Lung (tissue), 11 donors: ENCODE measurements at regions not wholly inside any gene's neighbourhood (a gene's known extent, or its start where the extent isn't known, plus 50 kb on each side); places are given as distances from the start of the nearest gene placed in this dataset.

ENCODE experiments used
- ATAC-seq: fragments of 200-7000 bp; cut with Tn5 transposase; one replicate; pipeline ENCODE4 v1.9.1; 2020; ENCODE audit warnings: moderate number of reproducible peaks; ENCODE audit not compliant: insufficient read depth, low FRiP score
- DNase-seq, 3 donors: peaks; one replicate each; pipeline ENCODE4 v3.0.0-alpha.2; 2013 to 2017
- H3K27ac ChIP-seq, 2 donors: one replicate each; pipeline ENCODE4 v1.5.1; 2013; ENCODE audit warnings: mild to moderate bottlenecking in 2 of 2, moderate library complexity in 2 of 2, control low read depth in 1 of 2, inconsistent platforms in 1 of 2, low read depth in 1 of 2, low read length in 1 of 2
- H3K27me3 ChIP-seq, 3 donors: one replicate each; pipeline ENCODE4 v1.5.1; 2013; ENCODE audit warnings: low read length in 2 of 3; ENCODE audit not compliant: control insufficient read depth in 3 of 3, insufficient read depth in 3 of 3
- H3K36me3 ChIP-seq, 4 donors: one replicate each; pipeline ENCODE4 v1.5.1; 2013; ENCODE audit warnings: low read length in 4 of 4, mild to moderate bottlenecking in 1 of 4, moderate library complexity in 1 of 4; ENCODE audit not compliant: control insufficient read depth in 4 of 4, insufficient read depth in 4 of 4
- H3K4me1 ChIP-seq, 5 donors: one replicate each; pipeline ENCODE4 v1.5.1; 2013; ENCODE audit warnings: low read length in 5 of 5, mild to moderate bottlenecking in 2 of 5, moderate library complexity in 1 of 5; ENCODE audit not compliant: control insufficient read depth in 5 of 5, insufficient read depth in 5 of 5
- H3K4me3 ChIP-seq: one replicate; pipeline ENCODE4 v1.5.1; 2013; ENCODE audit warnings: mild to moderate bottlenecking, control low read depth, moderate library complexity
- H3K9ac ChIP-seq, 2 donors: one replicate each; pipeline ENCODE4 v1.5.1; 2013; ENCODE audit warnings: low read length in 2 of 2, control low read depth in 1 of 2; ENCODE audit not compliant: insufficient read depth in 1 of 2
- H3K9me3 ChIP-seq, 4 donors: one replicate each; pipeline ENCODE4 v1.5.1; 2013; ENCODE audit warnings: low read length in 3 of 4, mild to moderate bottlenecking in 1 of 4, moderate library complexity in 1 of 4; ENCODE audit not compliant: control insufficient read depth in 4 of 4, insufficient read depth in 3 of 4
- CTCF ChIP-seq: IDR thresholded peaks from 2 replicates; pipeline ENCODE4 v1.5.1; 2012; ENCODE audit warnings: mild to moderate bottlenecking; ENCODE audit errors: control extremely low read depth, extremely low read depth
- WGBS, 2 donors: extraction: QIAGEN DNeasy Blood & Tissue Kit; methylation state at CpG; one replicate each; pipeline ENCODE4 v1.1.7; 2013; 5-methylcytosine and 5-hydroxymethylcytosine counted together
- donor health status: control.
- donor health status: control.
- donor health status: Bipolar disorder and iron deficiency.
- donor health status: healthy.
- donor health status: DM: yes; HTN: yes; CAD: no.

GRCh38 chr5:175230299-175230698 lies 213.7 kb downstream of the DRD1 start:
- Histone ChIP-seq H3K9ac (no peak overlapping the region), H3K9me3 (no peaks in the 10 kb centered on the region), H3K4me1 (no peaks in the 10 kb centered on the region), H3K36me3 (no peaks in the 10 kb centered on the region), H3K27ac (no peak overlapping the region), H3K4me3 (no peak overlapping the region), H3K27me3 (no peaks in the 10 kb centered on the region)
- DNase-seq (no peak), ATAC-seq (no peak)
- 67 to 74% methylated on average over 7 of the region's 7 CpGs for WGBS, 2 donors
- no peak for TF ChIP-seq CTCF

GRCh38 chr5:175226506-175226905 lies 217.5 kb downstream of the DRD1 start:
- no peak for TF ChIP-seq CTCF
- 81 to 93% methylated on average over 1 of the region's 1 CpG for WGBS, 2 donors
- Histone ChIP-seq H3K27ac (no peak overlapping the region), H3K4me1 (no peaks in the 10 kb centered on the region), H3K9ac (no peak overlapping the region), H3K9me3 (peaks cover 0 to 4% (median 0%) of the 10 kb centered on the region in 4 donors), H3K27me3 (no peaks in the 10 kb centered on the region), H3K36me3 (no peaks in the 10 kb centered on the region), H3K4me3 (no peak overlapping the region)
- DNase-seq, result no peak
- ATAC-seq, result no peak

- Histone ChIP-seq H3K4me1 (no peaks in the 10 kb centered on the region), H3K27me3 (no peaks in the 10 kb centered on the region), H3K9ac (no peak overlapping the region), H3K27ac (no peak overlapping the region), H3K9me3 (peaks cover 0 to 4% (median 0%) of the 10 kb centered on the region in 4 donors), H3K36me3 (no peaks in the 10 kb centered on the region), H3K4me3 (no peak overlapping the region)
- ATAC-seq (no peak), DNase-seq (no peak)
- WGBS, 2 donors, result 58 to 71% methylated on average over 7 of the region's 7 CpGs
- TF ChIP-seq CTCF, result no peak
These were observed 220.7 kb downstream of the DRD1 start for GRCh38 chr5:175223291-175223690.

GRCh38 chr5:175222621-175223020 lies 221.4 kb downstream of the DRD1 start:
- no peak for TF ChIP-seq CTCF
- ATAC-seq (no peak), DNase-seq (no peak)
- Histone ChIP-seq H3K27me3 (no peaks in the 10 kb centered on the region), H3K4me1 (no peaks in the 10 kb centered on the region), H3K9me3 (peaks cover 0 to 4% (median 0%) of the 10 kb centered on the region in 4 donors), H3K27ac (no peak overlapping the region), H3K9ac (no peak overlapping the region), H3K4me3 (no peak overlapping the region), H3K36me3 (no peaks in the 10 kb centered on the region)
- 78 to 81% methylated on average over 2 of the region's 2 CpGs for WGBS, 2 donors
